Thoracic aorta (tissue), 2 donors: ENCODE measurements at regions not wholly inside any gene's neighbourhood (a gene's known extent, or its start where the extent isn't known, plus 50 kb on each side); places are given as distances from the start of the nearest gene placed in this dataset.

Experiments used
- ATAC-seq: fragments of 150-250 bp; one replicate; pipeline ENCODE4 v1.8.0; 2017; ENCODE audit warnings: low read depth; ENCODE audit not compliant: insufficient number of reproducible peaks, low FRiP score
- DNase-seq: peaks from one replicate; pipeline ENCODE4 v3.0.0-alpha.2; 2020; ENCODE audit warnings: low spot score
- H3K27ac ChIP-seq, 2 donors: fragments of 200-600 bp; sonication (generic); 1 replicate in 1 of 2; 2 replicates in 1 of 2; pipeline ENCODE4 v1.5.1; 2016; ENCODE audit warnings: mild to moderate bottlenecking in 2 of 2, moderate library complexity in 2 of 2
- H3K27me3 ChIP-seq: fragments of 200-600 bp; sonication (generic); replicated peaks from 2 replicates; pipeline ENCODE4 v1.6.0; 2016; ENCODE audit warnings: mild to moderate bottlenecking; ENCODE audit not compliant: insufficient read depth
- H3K36me3 ChIP-seq: fragments of 200-600 bp; sonication (generic); one replicate; pipeline ENCODE4 v1.5.1; 2016
- H3K4me1 ChIP-seq, 2 donors: fragments of 200-600 bp; sonication (generic); 1 replicate in 1 of 2; 2 replicates in 1 of 2; pipeline versions ENCODE4 v1.5.1 to v1.6.0; 2016; ENCODE audit warnings: low read depth in 2 of 2, mild to moderate bottlenecking in 1 of 2; ENCODE audit not compliant: control insufficient read depth in 1 of 2
- H3K4me3 ChIP-seq: fragments of 200-600 bp; sonication (generic); 2 replicates; pipeline ENCODE4 v1.5.1; 2016; ENCODE audit warnings: mild to moderate bottlenecking
- H3K9me3 ChIP-seq: fragments of 200-600 bp; sonication (generic); 2 replicates; pipeline ENCODE4 v1.5.1; 2016
- TF ChIP-seq, protein P1 (sequence below): fragments of 200-600 bp; sonication (generic); IDR thresholded peaks from one replicate; pipeline ENCODE4 v1.5.1; 2019; ENCODE audit warnings: antibody characterized with exemption

DNA sequence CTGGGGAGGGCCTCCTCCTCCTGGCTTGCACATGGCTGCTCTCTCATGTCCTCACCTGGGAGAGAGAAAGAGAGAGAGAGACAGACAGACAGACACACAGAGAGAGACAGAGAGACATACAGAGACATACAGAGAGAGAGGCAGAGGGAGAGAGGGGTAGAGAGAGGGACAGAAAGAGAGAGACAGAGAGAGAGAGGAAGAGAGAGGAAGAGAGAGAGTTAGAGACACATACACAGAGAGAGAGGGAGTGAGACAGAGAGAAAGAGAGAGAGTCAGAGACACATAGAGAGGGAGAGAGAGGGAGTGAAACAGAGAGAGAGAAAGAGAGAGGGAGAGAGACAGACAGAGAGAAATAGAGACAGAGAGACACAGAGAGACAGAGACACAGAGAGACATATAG lies 103.6 kb upstream of the ESRRB start:
- H3K4me1 ChIP-seq: peaks cover under 1 to 1% of the 10 kb centered on the region in 2 donors
- no peaks in the 10 kb centered on the region for H3K27me3 ChIP-seq
- no peaks in the 10 kb centered on the region for H3K9me3 ChIP-seq
- no peak overlapping the region for H3K27ac ChIP-seq
- H3K36me3 ChIP-seq: no peaks in the 10 kb centered on the region
- H3K4me3 ChIP-seq: no peak overlapping the region
- no peak for DNase-seq
- ATAC-seq: no peak
- TF ChIP-seq, protein P1, sequence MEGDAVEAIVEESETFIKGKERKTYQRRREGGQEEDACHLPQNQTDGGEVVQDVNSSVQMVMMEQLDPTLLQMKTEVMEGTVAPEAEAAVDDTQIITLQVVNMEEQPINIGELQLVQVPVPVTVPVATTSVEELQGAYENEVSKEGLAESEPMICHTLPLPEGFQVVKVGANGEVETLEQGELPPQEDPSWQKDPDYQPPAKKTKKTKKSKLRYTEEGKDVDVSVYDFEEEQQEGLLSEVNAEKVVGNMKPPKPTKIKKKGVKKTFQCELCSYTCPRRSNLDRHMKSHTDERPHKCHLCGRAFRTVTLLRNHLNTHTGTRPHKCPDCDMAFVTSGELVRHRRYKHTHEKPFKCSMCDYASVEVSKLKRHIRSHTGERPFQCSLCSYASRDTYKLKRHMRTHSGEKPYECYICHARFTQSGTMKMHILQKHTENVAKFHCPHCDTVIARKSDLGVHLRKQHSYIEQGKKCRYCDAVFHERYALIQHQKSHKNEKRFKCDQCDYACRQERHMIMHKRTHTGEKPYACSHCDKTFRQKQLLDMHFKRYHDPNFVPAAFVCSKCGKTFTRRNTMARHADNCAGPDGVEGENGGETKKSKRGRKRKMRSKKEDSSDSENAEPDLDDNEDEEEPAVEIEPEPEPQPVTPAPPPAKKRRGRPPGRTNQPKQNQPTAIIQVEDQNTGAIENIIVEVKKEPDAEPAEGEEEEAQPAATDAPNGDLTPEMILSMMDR: no peak

DNA sequence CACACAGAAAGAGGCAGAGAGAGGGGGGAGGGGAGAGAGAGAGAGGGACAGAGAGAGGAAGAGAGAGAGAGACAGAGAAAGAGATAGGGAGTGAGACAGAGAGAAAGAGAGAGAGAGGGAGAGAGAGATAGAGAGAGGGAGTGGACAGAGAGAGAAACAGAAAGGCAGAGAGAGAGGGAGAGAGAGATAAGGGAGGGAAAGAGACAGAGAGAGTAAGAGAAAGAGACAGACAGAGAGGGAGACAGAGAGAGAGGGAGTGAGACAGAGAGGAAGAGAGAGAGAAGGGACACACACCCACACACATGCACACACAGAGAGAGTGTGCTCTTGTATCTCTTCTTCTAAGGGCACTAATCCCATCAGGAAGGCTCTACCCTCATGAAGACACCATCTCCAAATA lies 103.2 kb upstream of the ESRRB start:
- TF ChIP-seq, protein P1: no peak
- H3K27ac ChIP-seq: no peak overlapping the region
- no peaks in the 10 kb centered on the region for H3K9me3 ChIP-seq
- no peaks in the 10 kb centered on the region for H3K36me3 ChIP-seq
- DNase-seq: no peak
- no peak for ATAC-seq
- no peaks in the 10 kb centered on the region for H3K27me3 ChIP-seq
- no peak overlapping the region for H3K4me3 ChIP-seq
- H3K4me1 ChIP-seq: no peaks in the 10 kb centered on the region

DNA sequence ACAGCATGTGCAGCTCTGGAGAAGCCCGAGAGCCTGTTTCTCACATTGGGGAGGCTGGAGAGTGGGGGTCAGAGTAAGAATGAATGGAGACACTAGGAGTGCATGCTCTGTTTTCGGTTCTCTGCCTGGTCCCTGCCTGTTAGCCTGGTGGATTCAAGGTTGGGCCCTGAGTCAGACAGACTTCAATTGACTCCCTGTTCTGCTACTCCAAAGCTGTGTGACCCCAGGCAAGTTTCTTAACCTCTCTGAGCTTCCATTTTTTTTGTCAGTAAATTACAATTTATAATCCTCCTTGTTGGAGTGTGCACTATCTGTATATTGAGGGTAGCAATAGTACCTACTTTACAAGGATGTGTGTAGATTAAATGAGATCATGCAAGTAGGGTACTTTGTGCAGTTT lies 102.6 kb upstream of the ESRRB start:
- Histone ChIP-seq H3K9me3 (no peaks in the 10 kb centered on the region), H3K27ac (no peak overlapping the region), H3K36me3 (no peaks in the 10 kb centered on the region), H3K27me3 (no peaks in the 10 kb centered on the region), H3K4me1 (no peaks in the 10 kb centered on the region), H3K4me3 (no peak overlapping the region)
- TF ChIP-seq, protein P1: no peak
- ATAC-seq: no peak
- no peak for DNase-seq

DNA sequence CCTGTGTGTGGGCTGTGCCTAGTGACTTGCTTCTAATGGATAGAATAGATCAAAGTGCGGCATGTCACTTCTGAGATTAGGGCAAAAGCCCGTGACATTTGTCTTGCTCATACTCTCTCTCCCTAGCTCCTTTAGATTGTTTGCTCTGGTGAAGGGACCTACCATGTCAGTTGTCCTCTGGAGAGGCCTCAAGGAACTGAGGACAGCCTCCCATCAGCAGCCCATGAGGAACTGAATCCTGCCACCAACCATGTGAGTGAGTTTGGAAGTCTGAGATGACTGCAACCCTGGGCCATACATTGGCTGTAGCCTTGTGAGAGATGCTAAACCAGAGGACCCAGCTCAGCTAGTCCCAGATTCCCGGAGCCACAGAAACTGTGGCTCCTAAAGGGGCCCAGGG lies 101.6 kb upstream of the ESRRB start:
- H3K9me3 ChIP-seq: no peaks in the 10 kb centered on the region
- H3K36me3 ChIP-seq: no peaks in the 10 kb centered on the region
- TF ChIP-seq, protein P1: no peak
- no peak overlapping the region for H3K4me3 ChIP-seq
- no peak overlapping the region for H3K27ac ChIP-seq
- H3K27me3 ChIP-seq: no peaks in the 10 kb centered on the region
- DNase-seq: no peak
- no peaks in the 10 kb centered on the region for H3K4me1 ChIP-seq
- ATAC-seq: no peak

DNA sequence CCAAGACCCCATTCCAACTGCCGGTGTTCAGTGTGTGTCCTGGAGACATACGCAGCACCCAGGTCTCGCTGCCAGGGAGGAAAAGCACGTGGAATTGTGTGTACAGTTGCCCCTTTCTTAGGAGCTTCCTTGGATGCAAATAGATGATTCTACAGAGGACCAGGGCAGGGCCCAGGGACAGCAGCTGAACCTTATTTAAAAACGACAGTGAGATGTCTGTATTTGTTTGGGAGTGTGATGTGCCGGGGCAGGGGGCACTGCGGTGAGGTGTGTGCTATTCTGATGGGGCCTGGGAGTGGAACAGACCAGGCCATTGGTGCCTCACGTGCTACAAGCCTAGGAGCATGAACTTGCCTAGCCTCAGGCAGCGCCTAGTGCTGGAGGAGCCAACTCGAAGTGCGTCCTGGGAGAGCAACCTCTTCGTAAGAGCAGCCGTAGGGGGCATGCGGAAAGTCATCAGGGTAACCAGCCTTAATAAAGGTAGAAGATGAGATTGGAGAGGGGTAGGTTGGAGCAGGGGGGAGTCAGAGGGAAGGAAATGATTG lies 98.3 kb upstream of the ESRRB start:
- no peaks in the 10 kb centered on the region for H3K9me3 ChIP-seq
- DNase-seq (no peak), ATAC-seq (no peak)
- no peaks in the 10 kb centered on the region for H3K27me3 ChIP-seq
- no peak overlapping the region for H3K4me3 ChIP-seq
- TF ChIP-seq, protein P1: no peak
- no peak overlapping the region for H3K27ac ChIP-seq
- H3K4me1 ChIP-seq: no peaks in the 10 kb centered on the region
- H3K36me3 ChIP-seq: no peaks in the 10 kb centered on the region
